Effector memory CD4-positive, alpha-beta T cell (primary cell): ENCODE measurements at regions not wholly inside any gene's neighbourhood (a gene's known extent, or its start where the extent isn't known, plus 50 kb on each side); places are given as distances from the start of the nearest gene placed in this dataset.
"Not testable (repeated sequence)": the region's sequence is repeated elsewhere in the genome, so short reads cannot be mapped to it uniquely, and the experiment has no call there.

Experiments used
- DNase-seq, 3 donors: peaks; one replicate each; pipeline ENCODE4 v3.0.0-alpha.2; 2020
- H3K27ac ChIP-seq: 2 replicates; pipeline ENCODE4 v1.7.0; 2013; ENCODE audit warnings: mild to moderate bottlenecking, low read length, moderate library complexity; ENCODE audit not compliant: insufficient read depth, poor library complexity, severe bottlenecking
- H3K27me3 ChIP-seq: replicated peaks from 2 replicates; pipeline ENCODE4 v1.7.0; 2013; ENCODE audit warnings: mild to moderate bottlenecking, low read length; ENCODE audit not compliant: insufficient read depth, control insufficient read depth, poor library complexity, severe bottlenecking
- H3K36me3 ChIP-seq: 2 replicates; pipeline ENCODE4 v1.7.0; 2013; ENCODE audit warnings: mild to moderate bottlenecking, low read length, moderate library complexity; ENCODE audit not compliant: control insufficient read depth, insufficient read depth
- H3K4me1 ChIP-seq: 2 replicates; pipeline ENCODE4 v1.7.0; 2013; ENCODE audit warnings: low read length, mild to moderate bottlenecking; ENCODE audit not compliant: control insufficient read depth, insufficient read depth, poor library complexity, severe bottlenecking
- H3K4me3 ChIP-seq: 2 replicates; pipeline ENCODE4 v1.7.0; 2013; ENCODE audit warnings: low read length, low read depth, mild to moderate bottlenecking; ENCODE audit not compliant: insufficient read depth, poor library complexity, severe bottlenecking
- H3K9me3 ChIP-seq: 2 replicates; pipeline ENCODE4 v1.7.0; 2013; ENCODE audit warnings: mild to moderate bottlenecking, low read length, moderate library complexity; ENCODE audit not compliant: control insufficient read depth

DNA sequence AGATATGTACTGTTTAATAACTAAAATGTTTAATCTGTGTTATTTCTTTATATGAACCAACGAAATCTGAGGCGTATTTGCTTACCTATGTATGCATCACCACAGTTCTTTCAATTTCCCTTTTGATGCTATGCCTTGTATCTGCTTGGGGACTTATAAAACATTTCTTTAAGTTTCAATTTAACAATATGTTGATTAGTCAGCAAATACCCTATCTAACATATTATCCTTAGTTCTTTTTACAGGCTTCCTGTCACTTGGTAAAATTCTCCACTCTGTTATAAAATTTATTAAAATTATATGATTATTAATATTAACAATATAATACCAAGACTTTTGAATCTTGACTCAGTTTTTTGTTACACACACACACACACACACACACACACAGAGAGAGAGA is 174.3 kb downstream of the CPS1 start:
- Histone ChIP-seq H3K27me3 (no peaks in the 10 kb centered on the region), H3K4me1 (no peaks in the 10 kb centered on the region), H3K27ac (no peak overlapping the region), H3K4me3 (no peak overlapping the region), H3K36me3 (no peaks in the 10 kb centered on the region), H3K9me3 (no peaks in the 10 kb centered on the region)
- DNase-seq: no peak

DNA sequence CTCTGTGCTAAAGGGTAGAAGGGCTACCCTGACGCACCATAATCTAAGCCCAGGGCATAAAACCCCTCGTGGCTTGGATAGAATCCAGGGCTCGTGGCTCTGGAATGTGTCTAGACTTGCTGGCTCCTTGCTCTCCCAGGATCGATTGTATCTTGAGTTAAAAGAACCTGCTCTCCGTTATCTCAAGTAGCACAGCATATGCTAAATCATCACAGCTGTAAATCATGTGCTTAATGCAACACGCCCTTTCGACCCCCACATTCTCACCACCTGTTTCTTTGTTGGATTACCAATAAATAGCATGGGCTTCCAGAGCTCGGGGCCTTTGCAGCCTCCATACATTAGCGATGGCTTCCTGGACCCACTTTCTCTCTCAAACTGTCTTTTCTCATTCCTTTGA is 190.4 kb downstream of the CPS1 start:
- not testable (repeated sequence) for DNase-seq, H3K4me1 ChIP-seq, H3K27me3 ChIP-seq, H3K36me3 ChIP-seq, H3K4me3 ChIP-seq, H3K9me3 ChIP-seq, H3K27ac ChIP-seq

DNA sequence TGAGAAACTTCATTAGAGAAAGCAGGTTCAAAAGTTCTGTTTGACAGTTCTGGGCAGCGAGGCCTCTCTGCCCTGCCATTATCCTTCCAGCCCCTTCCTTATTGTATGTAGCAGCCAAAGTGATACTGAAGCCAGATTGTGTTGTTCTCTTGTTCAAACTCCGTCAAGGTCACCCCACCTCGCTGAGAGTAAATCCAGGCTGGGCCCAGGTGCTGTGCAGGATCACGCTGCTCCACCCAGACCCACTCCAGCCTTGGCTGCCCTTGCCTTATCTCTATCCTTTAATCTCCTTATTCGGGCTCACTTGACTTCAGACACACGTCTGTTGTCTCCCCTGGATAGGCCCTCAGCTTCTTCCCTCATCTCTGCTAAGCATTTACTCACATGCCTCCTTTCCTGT is 196.1 kb downstream of the CPS1 start:
- Histone ChIP-seq H3K27ac (no peak overlapping the region), H3K9me3 (no peaks in the 10 kb centered on the region)

DNA sequence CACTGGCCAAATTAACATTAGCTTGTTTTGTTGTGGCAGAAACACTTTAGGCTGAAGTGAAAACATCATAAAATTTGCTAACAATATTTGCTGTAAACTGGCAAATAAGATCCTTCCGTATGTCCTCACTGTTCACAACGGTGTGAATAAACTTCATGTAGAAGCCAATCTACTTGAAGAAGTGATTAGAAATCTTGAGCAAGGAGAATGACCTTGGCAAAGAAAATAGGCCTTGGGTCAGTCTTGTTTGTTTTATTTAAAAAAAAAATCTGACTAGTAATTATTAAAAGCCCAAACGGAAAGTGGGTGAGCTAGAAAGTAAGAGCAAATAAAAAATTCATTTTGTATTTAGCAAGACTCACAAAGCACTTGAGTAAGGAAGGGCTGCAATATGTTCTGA is 197.0 kb downstream of the CPS1 start:
- Histone ChIP-seq H3K27me3 (no peaks in the 10 kb centered on the region), H3K27ac (no peak overlapping the region), H3K4me1 (no peaks in the 10 kb centered on the region), H3K36me3 (no peaks in the 10 kb centered on the region), H3K9me3 (no peaks in the 10 kb centered on the region), H3K4me3 (no peak overlapping the region)
- DNase-seq: no peak

More for the DNA sequence above, 196.1 kb downstream of the CPS1 start:
- Histone ChIP-seq H3K27me3 (no peaks in the 10 kb centered on the region), H3K4me3 (no peak overlapping the region), H3K36me3 (no peaks in the 10 kb centered on the region), H3K4me1 (no peaks in the 10 kb centered on the region)
- no peak for DNase-seq

- H3K4me3 ChIP-seq: no peak overlapping the region
- no peaks in the 10 kb centered on the region for H3K4me1 ChIP-seq
- H3K27me3 ChIP-seq: no peaks in the 10 kb centered on the region
- no peaks in the 10 kb centered on the region for H3K36me3 ChIP-seq
- no peak overlapping the region for H3K27ac ChIP-seq
- no peak for DNase-seq
- no peaks in the 10 kb centered on the region for H3K9me3 ChIP-seq
These were observed 200.5 kb downstream of the CPS1 start for GRCh38 chr2:210756855-210757254.

DNA sequence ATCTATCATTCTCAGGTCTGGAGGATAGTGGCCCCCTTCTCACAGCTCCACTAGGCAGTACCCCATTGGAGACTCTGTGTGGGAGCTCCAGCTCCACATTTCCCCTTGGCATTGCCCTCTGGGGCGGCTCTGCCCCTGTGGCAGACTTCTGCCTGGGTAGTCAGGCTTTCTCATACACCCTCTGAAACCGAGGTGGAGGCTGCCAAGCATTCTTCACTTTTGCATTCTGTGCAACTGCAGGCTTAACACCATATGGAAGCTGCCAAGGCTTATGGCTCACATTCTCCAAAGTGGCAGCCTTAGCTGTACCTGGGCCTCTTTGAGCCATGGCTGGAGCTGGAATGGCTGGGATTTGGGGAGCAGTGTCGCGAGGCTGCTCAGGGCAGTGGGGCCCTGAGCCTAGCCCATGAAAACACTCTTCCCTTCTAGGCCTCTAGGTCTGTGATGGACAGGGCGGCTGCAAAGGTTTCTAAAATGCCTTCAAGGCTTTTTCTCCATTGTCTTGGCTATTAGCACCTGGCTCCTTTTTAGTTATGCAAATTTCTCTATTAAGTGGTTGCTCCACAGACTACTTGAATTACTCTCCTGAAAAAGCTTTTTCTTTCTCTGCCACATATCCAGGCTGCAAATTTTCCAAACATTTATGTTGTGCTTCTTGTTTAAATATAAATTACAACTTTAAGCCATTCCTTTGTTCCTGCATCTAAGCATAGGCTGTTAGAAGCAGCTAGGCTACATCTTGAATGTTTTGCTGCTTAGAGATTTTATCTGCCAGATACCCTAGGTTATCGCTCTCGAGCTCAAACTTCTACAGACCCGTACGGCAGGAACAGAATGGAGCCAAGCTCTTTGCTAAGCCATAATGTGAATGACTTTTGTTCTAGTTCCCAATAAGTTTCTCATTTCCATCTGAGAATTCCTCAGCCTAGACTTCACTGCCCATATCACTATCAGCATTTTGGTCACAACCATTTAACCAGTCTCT is 206.5 kb downstream of the CPS1 start:
- H3K27ac ChIP-seq: no peak overlapping the region
- H3K9me3 ChIP-seq: no peaks in the 10 kb centered on the region
- H3K27me3 ChIP-seq: no peaks in the 10 kb centered on the region
- no peak overlapping the region for H3K4me3 ChIP-seq
- no peak for DNase-seq
- H3K4me1 ChIP-seq: no peaks in the 10 kb centered on the region
- no peaks in the 10 kb centered on the region for H3K36me3 ChIP-seq

DNA sequence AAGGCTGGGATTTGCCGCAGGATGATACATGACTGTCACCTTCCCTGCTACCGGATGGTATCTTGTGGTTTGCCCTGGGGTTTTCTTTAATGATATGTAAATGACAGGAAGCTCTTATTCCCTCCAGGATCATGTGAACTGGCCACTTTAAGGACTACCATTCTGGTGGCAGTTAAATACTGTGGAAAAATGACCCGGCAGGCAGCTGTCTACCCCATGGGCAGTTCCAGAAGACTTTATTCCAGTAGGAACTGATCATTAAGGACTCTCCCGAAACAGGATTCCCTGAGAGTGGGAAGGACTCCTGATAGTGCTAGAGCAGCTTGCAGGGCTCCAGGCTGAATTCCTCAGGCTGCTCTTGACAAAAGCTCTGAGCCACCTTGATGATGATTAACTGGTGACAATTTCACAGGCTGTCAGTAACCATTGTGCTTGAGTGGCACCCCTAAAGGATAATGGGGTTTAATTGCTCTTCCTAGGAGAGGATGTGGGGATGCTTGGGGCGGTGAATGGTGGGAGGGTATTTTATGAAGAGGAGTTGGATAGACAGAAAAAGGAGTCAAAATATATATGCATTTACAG is 212.0 kb downstream of the CPS1 start:
- no peaks in the 10 kb centered on the region for H3K27me3 ChIP-seq
- no peaks in the 10 kb centered on the region for H3K4me1 ChIP-seq
- no peak for DNase-seq
- H3K9me3 ChIP-seq: no peaks in the 10 kb centered on the region
- H3K27ac ChIP-seq: no peak overlapping the region
- H3K36me3 ChIP-seq: no peaks in the 10 kb centered on the region
- H3K4me3 ChIP-seq: no peak overlapping the region

- DNase-seq: no peak
- H3K4me3 ChIP-seq: no peak overlapping the region
- H3K4me1 ChIP-seq: no peaks in the 10 kb centered on the region
- no peak overlapping the region for H3K27ac ChIP-seq
- H3K9me3 ChIP-seq: no peaks in the 10 kb centered on the region
- no peaks in the 10 kb centered on the region for H3K27me3 ChIP-seq
- no peaks in the 10 kb centered on the region for H3K36me3 ChIP-seq
These were observed 220.4 kb downstream of the CPS1 start for GRCh38 chr2:210776756-210777155.

- H3K4me3 ChIP-seq: no peak overlapping the region
- no peak for DNase-seq
- no peaks in the 10 kb centered on the region for H3K36me3 ChIP-seq
- H3K27me3 ChIP-seq: no peaks in the 10 kb centered on the region
- H3K27ac ChIP-seq: no peak overlapping the region
- no peaks in the 10 kb centered on the region for H3K4me1 ChIP-seq
- no peaks in the 10 kb centered on the region for H3K9me3 ChIP-seq
These were observed 225.8 kb downstream of the CPS1 start for GRCh38 chr2:210782222-210782621.

- DNase-seq, H3K27me3 ChIP-seq, H3K36me3 ChIP-seq, H3K4me1 ChIP-seq, H3K9me3 ChIP-seq, H3K4me3 ChIP-seq, H3K27ac ChIP-seq: not testable (repeated sequence)
These were observed 231.4 kb downstream of the CPS1 start for GRCh38 chr2:210787831-210788230.
